ENCODE measurements at regions not wholly inside any gene's neighbourhood (a gene's known extent, or its start where the extent isn't known, plus 50 kb on each side); places are given as distances from the start of the nearest gene placed in this dataset.

- no peak overlapping the region for H3K27ac ChIP-seq
- no peak overlapping the region for H3K4me3 ChIP-seq
- no peak overlapping the region for H3K4me2 ChIP-seq
- 0 out of 2 replicates have a peak, but pooled peaks cover 6% of the 10 kb centered on the region for H3K9me3 ChIP-seq
- peaks cover under 1% of the 10 kb centered on the region; the same call in 1 of the 2 replicates for H3K4me1 ChIP-seq
- no peaks in the 10 kb centered on the region for H3K36me3 ChIP-seq
- no peaks in the 10 kb centered on the region for H3K27me3 ChIP-seq
- no peak for TF ChIP-seq Cebpa-rat (IDR thresholded peaks at IDR 0.05)
- no peaks in the 10 kb centered on the region for H4K20me1 ChIP-seq
- H3K9ac ChIP-seq, result no peak overlapping the region
Measured at GRCh38 chrX:149248073-149248625, 257.0 kb downstream of the IDS start.

- H3K4me2 ChIP-seq, result no peak overlapping the region
- H3K4me3 ChIP-seq, result no peak overlapping the region
- no peak for TF ChIP-seq Cebpa-rat (IDR thresholded peaks at IDR 0.05)
Measured at GRCh38 chrX:149230689-149231088, 274.4 kb downstream of the IDS start.

DNA sequence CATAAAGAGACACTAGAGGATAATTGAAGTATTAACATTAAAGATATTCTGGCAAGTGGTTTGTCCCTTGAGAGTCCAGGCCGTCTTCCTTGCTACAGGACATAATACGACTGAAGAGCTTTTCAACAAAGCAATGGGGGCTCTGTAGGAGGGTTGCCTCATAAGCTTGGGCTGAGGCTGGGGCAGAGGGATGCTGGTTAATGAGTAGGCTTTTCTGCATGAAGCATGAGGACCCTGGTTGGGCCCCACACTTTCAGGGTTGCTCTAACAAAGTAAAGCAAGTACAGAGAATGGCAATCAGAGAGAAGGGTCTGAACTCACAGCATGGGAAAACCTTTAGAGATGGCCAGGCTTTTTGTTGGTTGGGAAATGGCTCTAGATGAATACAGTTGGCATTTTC, 281.3 kb downstream of the IDS start:
- Histone ChIP-seq H3K4me2 (no peak overlapping the region), H3K9me3 (peaks cover 9% of the 10 kb centered on the region), H3K4me1 (no peaks in the 10 kb centered on the region), H4K20me1 (no peaks in the 10 kb centered on the region), H3K36me3 (no peaks in the 10 kb centered on the region), H3K27me3 (no peaks in the 10 kb centered on the region), H3K27ac (no peak overlapping the region), H3K9ac (no peak overlapping the region), H3K4me3 (no peak overlapping the region)
- TF ChIP-seq Cebpa-rat (IDR thresholded peaks at IDR 0.05), result no peak

More at GRCh38 chrX:149230689-149231088, 274.4 kb downstream of the IDS start:
- Histone ChIP-seq H3K27me3 (no peaks in the 10 kb centered on the region), H3K36me3 (no peaks in the 10 kb centered on the region), H3K4me1 (no peaks in the 10 kb centered on the region), H3K9me3 (peaks cover 23% of the 10 kb centered on the region), H3K9ac (no peak overlapping the region), H3K27ac (no peak overlapping the region), H4K20me1 (no peaks in the 10 kb centered on the region)

GRCh38 chrX:149222040-149222439, 283.1 kb downstream of the IDS start:
- H3K9me3 ChIP-seq, result peaks cover 14% of the 10 kb centered on the region
- H3K36me3 ChIP-seq, result no peaks in the 10 kb centered on the region
- H3K4me1 ChIP-seq, result no peaks in the 10 kb centered on the region
- H3K27ac ChIP-seq, result no peak overlapping the region
- H3K4me2 ChIP-seq, result no peak overlapping the region
- H3K4me3 ChIP-seq, result no peak overlapping the region
- H3K9ac ChIP-seq, result no peak overlapping the region
- no peaks in the 10 kb centered on the region for H4K20me1 ChIP-seq
- H3K27me3 ChIP-seq, result no peaks in the 10 kb centered on the region
- TF ChIP-seq Cebpa-rat (IDR thresholded peaks at IDR 0.05), result no peak

DNA sequence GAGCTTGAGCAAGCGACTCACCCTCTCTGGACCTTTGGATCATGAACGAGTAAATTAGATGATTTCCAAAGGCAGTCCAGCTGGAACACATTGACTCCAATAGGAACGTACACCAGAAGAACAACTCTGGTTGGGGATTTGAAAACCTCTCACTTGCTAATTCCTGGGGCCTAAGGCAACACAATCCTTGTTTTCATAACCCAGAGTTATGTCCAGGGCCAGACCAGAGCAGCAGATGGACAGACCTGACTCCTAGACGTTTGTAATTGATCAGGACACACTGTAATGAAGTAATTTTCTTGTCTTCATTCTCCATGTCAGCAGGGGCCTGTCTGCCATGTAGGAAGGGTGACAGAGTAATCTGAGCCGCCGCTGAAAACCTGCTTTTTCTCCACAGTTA, 283.9 kb downstream of the IDS start:
- H3K9me3 ChIP-seq, result peaks cover 22% of the 10 kb centered on the region
- TF ChIP-seq Cebpa-rat (IDR thresholded peaks at IDR 0.05), result no peak
- no peak overlapping the region for H3K27ac ChIP-seq
- no peaks in the 10 kb centered on the region for H3K36me3 ChIP-seq
- no peak overlapping the region for H3K9ac ChIP-seq
- no peak overlapping the region for H3K4me3 ChIP-seq
- H3K4me2 ChIP-seq, result no peak overlapping the region
- no peaks in the 10 kb centered on the region for H4K20me1 ChIP-seq
- no peaks in the 10 kb centered on the region for H3K27me3 ChIP-seq
- H3K4me1 ChIP-seq, result no peaks in the 10 kb centered on the region

DNA sequence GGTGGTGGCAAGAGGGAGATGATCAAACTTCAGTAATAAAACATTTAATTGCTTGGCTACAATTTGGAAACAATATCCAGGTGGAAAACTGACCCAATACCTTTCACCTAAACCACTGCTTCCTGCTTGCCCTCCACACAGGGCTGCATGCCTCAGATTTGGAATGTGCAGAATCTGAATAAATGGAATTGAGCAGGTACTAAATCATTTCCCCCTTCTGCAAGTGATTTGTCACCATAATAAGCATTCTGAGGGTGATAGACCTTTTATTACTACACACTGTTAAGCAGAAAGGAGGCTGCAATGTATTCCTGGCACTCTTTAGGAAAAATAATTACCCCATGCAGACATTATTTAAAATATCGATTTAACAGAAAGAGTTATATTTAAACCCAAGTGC, 291.8 kb downstream of the IDS start:
- no peak overlapping the region for H3K27ac ChIP-seq
- no peaks in the 10 kb centered on the region for H3K27me3 ChIP-seq
- H3K9me3 ChIP-seq, result peaks cover 25% of the 10 kb centered on the region
- no peak for TF ChIP-seq Cebpa-rat (IDR thresholded peaks at IDR 0.05)
- H3K4me2 ChIP-seq, result no peak overlapping the region
- no peaks in the 10 kb centered on the region for H3K4me1 ChIP-seq
- no peaks in the 10 kb centered on the region for H3K36me3 ChIP-seq
- no peaks in the 10 kb centered on the region for H4K20me1 ChIP-seq
- H3K4me3 ChIP-seq, result no peak overlapping the region
- H3K9ac ChIP-seq, result no peak overlapping the region

DNA sequence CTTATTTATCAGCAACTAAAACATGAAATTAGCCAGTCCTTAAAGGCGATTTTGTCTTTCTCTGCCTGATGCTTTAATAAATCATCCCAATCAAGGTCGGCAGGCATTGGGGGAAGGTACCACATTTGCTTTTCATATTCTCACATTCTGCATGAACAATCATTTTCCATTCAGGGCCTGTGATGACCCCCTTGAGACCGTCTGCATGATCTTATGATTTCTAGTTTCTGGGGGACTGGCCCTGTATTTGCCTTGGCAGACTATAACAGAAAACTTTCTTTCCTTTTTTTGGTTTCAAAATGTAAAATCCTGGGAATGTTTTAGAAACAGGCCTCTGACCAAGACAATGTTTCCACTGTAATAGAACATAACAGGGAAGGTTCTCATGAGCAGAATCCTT, 296.8 kb downstream of the IDS start:
- Histone ChIP-seq H4K20me1 (no peaks in the 10 kb centered on the region), H3K4me2 (no peak overlapping the region), H3K36me3 (no peaks in the 10 kb centered on the region), H3K27me3 (no peaks in the 10 kb centered on the region), H3K4me3 (no peak overlapping the region), H3K9me3 (no peaks in the 10 kb centered on the region), H3K27ac (no peak overlapping the region), H3K9ac (no peak overlapping the region), H3K4me1 (no peaks in the 10 kb centered on the region)
- TF ChIP-seq Cebpa-rat (IDR thresholded peaks at IDR 0.05), result no peak

DNA sequence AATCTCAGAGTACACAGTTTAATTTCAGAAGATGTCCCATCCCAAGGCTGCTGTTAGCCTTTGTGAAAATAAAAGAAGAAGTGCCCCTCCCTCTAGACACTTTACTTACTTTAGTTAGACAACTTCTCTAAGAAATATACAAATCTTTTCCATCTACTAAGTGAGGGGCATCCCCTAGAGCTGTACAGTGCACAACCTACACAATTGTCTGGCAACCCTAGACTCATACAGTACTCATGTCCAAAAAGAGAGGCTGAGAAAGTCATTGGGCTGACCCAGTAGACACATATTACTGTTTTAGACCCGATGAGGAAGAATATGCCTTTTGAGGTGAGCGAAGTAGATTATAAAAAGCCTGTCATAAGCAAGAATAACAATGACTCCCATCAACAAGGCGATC, 297.6 kb downstream of the IDS start:
- Histone ChIP-seq H3K4me2 (no peak overlapping the region), H3K9ac (no peak overlapping the region), H3K4me1 (no peaks in the 10 kb centered on the region), H4K20me1 (no peaks in the 10 kb centered on the region), H3K36me3 (no peaks in the 10 kb centered on the region), H3K27me3 (no peaks in the 10 kb centered on the region), H3K27ac (no peak overlapping the region), H3K9me3 (no peaks in the 10 kb centered on the region), H3K4me3 (no peak overlapping the region)
- no peak for TF ChIP-seq Cebpa-rat (IDR thresholded peaks at IDR 0.05)

- H4K20me1 ChIP-seq, result no peaks in the 10 kb centered on the region
- no peaks in the 10 kb centered on the region for H3K4me1 ChIP-seq
- H3K27ac ChIP-seq, result no peak overlapping the region
- H3K9ac ChIP-seq, result no peak overlapping the region
- no peaks in the 10 kb centered on the region for H3K36me3 ChIP-seq
- H3K27me3 ChIP-seq, result no peaks in the 10 kb centered on the region
- no peak overlapping the region for H3K4me3 ChIP-seq
- H3K9me3 ChIP-seq, result no peaks in the 10 kb centered on the region
- no peak overlapping the region for H3K4me2 ChIP-seq
- TF ChIP-seq Cebpa-rat (IDR thresholded peaks at IDR 0.05), result no peak
Measured at GRCh38 chrX:149205937-149206336, 299.2 kb downstream of the IDS start.

DNA sequence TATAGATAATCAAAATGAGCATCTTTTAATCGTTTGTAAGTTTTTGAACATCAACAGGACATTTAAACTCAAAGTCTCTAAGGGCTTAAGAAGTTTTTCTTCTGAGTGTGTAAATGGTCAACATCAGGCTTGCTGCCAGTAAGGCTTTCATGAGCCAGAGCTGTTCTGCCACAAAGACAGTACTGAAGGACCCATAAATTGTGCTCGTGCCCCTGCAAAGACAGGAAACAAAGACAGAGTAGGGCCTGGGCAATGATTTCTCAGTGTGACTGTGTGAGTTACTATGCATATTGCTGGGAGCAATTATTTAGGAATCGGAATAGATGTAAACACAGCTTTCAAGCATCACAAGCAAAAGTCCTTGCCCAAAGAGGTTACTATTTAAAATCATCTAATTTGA, 300.0 kb downstream of the IDS start:
- H3K27me3 ChIP-seq, result no peaks in the 10 kb centered on the region
- no peak overlapping the region for H3K9ac ChIP-seq
- H3K9me3 ChIP-seq, result no peaks in the 10 kb centered on the region
- no peak overlapping the region for H3K4me2 ChIP-seq
- no peaks in the 10 kb centered on the region for H3K36me3 ChIP-seq
- no peaks in the 10 kb centered on the region for H3K4me1 ChIP-seq
- H3K27ac ChIP-seq, result no peak overlapping the region
- no peak for TF ChIP-seq Cebpa-rat (IDR thresholded peaks at IDR 0.05)
- H4K20me1 ChIP-seq, result no peaks in the 10 kb centered on the region
- H3K4me3 ChIP-seq, result no peak overlapping the region

DNA sequence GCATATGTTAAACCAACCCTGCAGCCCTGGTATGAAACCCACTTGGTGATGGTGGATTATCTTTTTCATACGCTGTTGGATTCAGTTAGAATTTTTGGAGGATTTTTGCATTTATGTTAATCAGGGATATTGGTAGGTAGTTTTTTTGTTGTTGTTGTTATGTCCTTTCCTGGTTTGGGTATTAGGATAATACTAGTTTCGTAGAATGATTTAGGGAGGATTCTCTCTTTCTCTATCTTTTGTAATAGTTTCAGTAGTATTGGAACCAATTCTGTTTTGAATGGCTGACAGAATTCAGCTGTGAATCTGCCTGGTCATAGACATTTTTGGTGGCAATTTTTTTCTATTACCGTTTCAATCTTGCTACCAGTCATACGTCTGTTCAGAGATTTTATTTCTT, 305.4 kb downstream of the IDS start:
- Histone ChIP-seq H3K4me3 (no peak overlapping the region), H3K27ac (no peak overlapping the region), H3K9me3 (no peaks in the 10 kb centered on the region), H3K9ac (no peak overlapping the region), H3K27me3 (no peaks in the 10 kb centered on the region), H3K36me3 (no peaks in the 10 kb centered on the region), H4K20me1 (no peaks in the 10 kb centered on the region), H3K4me1 (no peaks in the 10 kb centered on the region), H3K4me2 (no peak overlapping the region)
- no peak for TF ChIP-seq Cebpa-rat (IDR thresholded peaks at IDR 0.05)
